Activated CD8-positive, alpha-beta T cell treated with anti-CD3 and anti-CD28 coated beads for 36 hours (primary cell): ENCODE measurements at regions not wholly inside any gene's neighbourhood (a gene's known extent, or its start where the extent isn't known, plus 50 kb on each side); places are given as distances from the start of the nearest gene placed in this dataset.

Experiments
- ATAC-seq: fragments of 200-7000 bp; cut with Tn5 transposase; one replicate; pipeline ENCODE4 v1.10.0; 2021; ENCODE audit warnings: mild to moderate bottlenecking, moderate library complexity
- CTCF ChIA-PET: fragments of 350-600 bp; sonication (Branson Sonifier 250); formaldehyde crosslinking; loops from one replicate; lab custom pipeline; 2021; ENCODE audit warnings: antibody characterized with exemption; lab: Charles Lee
- POLR2A ChIA-PET: fragments of 350-600 bp; sonication (Branson Sonifier 250); formaldehyde crosslinking; loops from one replicate; lab custom pipeline; 2021; ENCODE audit warnings: antibody characterized with exemption; lab: Charles Lee
- DNase-seq: peaks from one replicate; pipeline ENCODE4 v3.0.0-alpha.2; 2020
- H3K27ac Mint-ChIP-seq: one replicate; pipeline ENCODE4 v1.8.0; 2021; ENCODE audit warnings: mild to moderate bottlenecking, mixed read lengths
- H3K27me3 Mint-ChIP-seq: one replicate; pipeline ENCODE4 v1.8.0; 2021; ENCODE audit warnings: mixed read lengths
- H3K36me3 Mint-ChIP-seq: one replicate; pipeline ENCODE4 v1.8.0; 2021; ENCODE audit warnings: low read depth, mixed read lengths
- H3K4me1 Mint-ChIP-seq: one replicate; pipeline ENCODE4 v1.8.0; 2021; ENCODE audit warnings: low read depth, mixed read lengths
- H3K4me3 Mint-ChIP-seq: one replicate; pipeline ENCODE4 v1.8.0; 2021; ENCODE audit warnings: mild to moderate bottlenecking, moderate library complexity, mixed read lengths
- H3K9me3 Mint-ChIP-seq: one replicate; pipeline ENCODE4 v1.8.0; 2021; ENCODE audit warnings: mixed read lengths
- intact Hi-C: fragments of 100-400 bp; cut with micrococcal nuclease; formaldehyde crosslinking; loops from one replicate; pipeline ENCODE4 v1.10.0; 2022
- TF ChIP-seq, protein P1 (sequence below): fragments of 200-600 bp; IDR thresholded peaks from one replicate; pipeline ENCODE4 v1.8.0; 2022; ENCODE audit warnings: antibody characterized with exemption, mild to moderate bottlenecking

DNA sequence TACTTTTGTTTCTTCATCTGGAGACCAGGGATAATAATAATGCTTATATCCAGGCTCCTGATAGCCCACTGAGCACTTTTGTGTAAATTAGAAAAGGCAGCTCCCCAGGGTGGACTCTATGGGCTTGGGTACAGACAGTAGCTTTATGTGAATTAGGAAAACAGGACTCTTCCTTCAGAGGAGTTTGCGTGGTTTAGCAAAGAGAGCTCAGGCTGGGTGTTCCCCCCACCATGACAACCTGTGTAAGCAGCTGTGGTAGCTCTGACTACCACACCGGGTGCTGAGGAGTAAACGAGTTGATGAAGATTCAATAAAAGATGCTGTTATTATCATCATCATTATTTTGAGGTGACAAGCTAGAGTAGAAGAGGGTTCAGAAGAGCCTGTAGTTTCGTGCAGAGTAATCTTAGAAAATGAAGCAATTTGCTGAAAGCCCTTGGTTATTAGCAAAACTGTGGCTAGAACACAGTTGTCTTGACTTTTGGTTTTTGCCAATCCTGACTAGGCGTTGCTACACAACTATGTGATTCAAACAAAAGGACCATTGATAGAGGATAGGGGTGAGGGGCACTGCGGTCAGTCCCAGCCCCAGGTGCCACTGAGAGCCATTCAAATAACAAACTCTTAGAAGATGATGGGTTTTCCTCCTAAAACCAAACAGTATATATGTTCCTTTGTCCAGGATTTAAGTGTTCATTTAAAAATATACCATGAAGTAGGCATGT lies 60.6 kb upstream of the LIMCH1 start:
- H3K9me3 Mint-ChIP-seq: no peaks in the 10 kb centered on the region

DNA sequence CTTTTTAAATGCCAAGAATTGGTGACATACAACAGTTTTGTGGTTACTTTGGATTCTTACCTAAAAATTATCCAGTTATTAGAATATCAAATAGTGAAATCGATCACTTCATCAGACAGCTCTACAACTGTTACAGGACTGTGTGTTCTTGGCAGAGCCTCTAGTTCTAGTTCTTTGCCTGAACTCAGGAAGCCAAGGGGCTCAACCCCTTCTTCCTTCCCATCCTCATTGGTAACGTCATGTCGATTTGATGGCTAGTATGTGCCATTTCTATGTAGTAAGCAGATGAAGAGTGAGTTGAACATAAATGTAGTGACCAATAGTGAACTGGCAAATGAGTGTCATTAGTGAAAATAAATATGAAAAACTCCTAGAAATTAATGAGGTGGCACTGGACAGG lies 59.4 kb upstream of the LIMCH1 start:
- POLR2A ChIA-PET: no interaction called here
- ATAC-seq (no peak), DNase-seq (no peak)
- CTCF ChIA-PET: no interaction called here
- intact Hi-C loops: no loop called here
- Mint-ChIP-seq H3K4me3 (no peak overlapping the region), H3K27ac (no peak overlapping the region), H3K27me3 (no peaks in the 10 kb centered on the region), H3K4me1 (no peaks in the 10 kb centered on the region), H3K36me3 (no peaks in the 10 kb centered on the region), H3K9me3 (no peaks in the 10 kb centered on the region)
- TF ChIP-seq, protein P1, sequence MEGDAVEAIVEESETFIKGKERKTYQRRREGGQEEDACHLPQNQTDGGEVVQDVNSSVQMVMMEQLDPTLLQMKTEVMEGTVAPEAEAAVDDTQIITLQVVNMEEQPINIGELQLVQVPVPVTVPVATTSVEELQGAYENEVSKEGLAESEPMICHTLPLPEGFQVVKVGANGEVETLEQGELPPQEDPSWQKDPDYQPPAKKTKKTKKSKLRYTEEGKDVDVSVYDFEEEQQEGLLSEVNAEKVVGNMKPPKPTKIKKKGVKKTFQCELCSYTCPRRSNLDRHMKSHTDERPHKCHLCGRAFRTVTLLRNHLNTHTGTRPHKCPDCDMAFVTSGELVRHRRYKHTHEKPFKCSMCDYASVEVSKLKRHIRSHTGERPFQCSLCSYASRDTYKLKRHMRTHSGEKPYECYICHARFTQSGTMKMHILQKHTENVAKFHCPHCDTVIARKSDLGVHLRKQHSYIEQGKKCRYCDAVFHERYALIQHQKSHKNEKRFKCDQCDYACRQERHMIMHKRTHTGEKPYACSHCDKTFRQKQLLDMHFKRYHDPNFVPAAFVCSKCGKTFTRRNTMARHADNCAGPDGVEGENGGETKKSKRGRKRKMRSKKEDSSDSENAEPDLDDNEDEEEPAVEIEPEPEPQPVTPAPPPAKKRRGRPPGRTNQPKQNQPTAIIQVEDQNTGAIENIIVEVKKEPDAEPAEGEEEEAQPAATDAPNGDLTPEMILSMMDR: no peak

More for the DNA sequence above, 60.6 kb upstream of the LIMCH1 start:
- ChIA-PET CTCF (no interaction called here), POLR2A (no interaction called here)
- ATAC-seq (no peak), DNase-seq (no peak)
- TF ChIP-seq, protein P1: no peak
- Mint-ChIP-seq H3K4me1 (no peaks in the 10 kb centered on the region), H3K4me3 (no peak overlapping the region), H3K27ac (no peak overlapping the region), H3K36me3 (no peaks in the 10 kb centered on the region), H3K27me3 (no peaks in the 10 kb centered on the region)
- intact Hi-C loops: no loop called here

DNA sequence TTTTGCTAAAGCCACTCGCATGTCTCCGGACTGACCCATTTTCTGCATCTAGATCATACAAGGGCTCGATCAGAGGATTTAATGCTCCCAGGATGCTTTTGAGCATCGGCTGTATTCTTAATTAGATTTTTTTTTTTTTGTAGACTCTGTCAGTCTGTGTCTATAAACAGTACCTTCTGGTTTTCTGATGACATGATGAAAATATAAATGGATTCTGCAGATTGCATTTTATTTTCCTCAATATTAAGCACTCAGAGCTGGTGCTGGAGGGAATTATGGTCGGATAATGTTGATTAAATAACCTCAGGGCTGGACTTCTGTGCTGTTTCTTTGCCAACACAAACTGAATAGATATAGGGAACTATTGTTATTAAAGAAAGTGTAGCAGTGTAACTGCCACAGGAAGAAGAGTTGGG lies 57.1 kb upstream of the LIMCH1 start:
- no peak overlapping the region for H3K27ac Mint-ChIP-seq
- no peak for ATAC-seq
- TF ChIP-seq, protein P1: no peak

GRCh38 chr4:41483771-41484170 lies 54.2 kb upstream of the LIMCH1 start:
- TF ChIP-seq, protein P1: no peak
- DNase-seq (no peak), ATAC-seq (no peak)
- Mint-ChIP-seq H3K4me3 (no peak overlapping the region), H3K27ac (no peak overlapping the region), H3K4me1 (no peaks in the 10 kb centered on the region), H3K9me3 (no peaks in the 10 kb centered on the region), H3K36me3 (no peaks in the 10 kb centered on the region), H3K27me3 (no peaks in the 10 kb centered on the region)
- intact Hi-C loops: no loop called here
- ChIA-PET POLR2A (no interaction called here), CTCF (no interaction called here)

More for the DNA sequence above, 57.1 kb upstream of the LIMCH1 start:
- CTCF ChIA-PET: no interaction called here
- H3K4me3 Mint-ChIP-seq: no peak overlapping the region
- intact Hi-C loops: no loop called here
- H3K36me3 Mint-ChIP-seq: no peaks in the 10 kb centered on the region
- no peaks in the 10 kb centered on the region for H3K4me1 Mint-ChIP-seq
- POLR2A ChIA-PET: no interaction called here
- DNase-seq: no peak
- H3K9me3 Mint-ChIP-seq: no peaks in the 10 kb centered on the region
- no peaks in the 10 kb centered on the region for H3K27me3 Mint-ChIP-seq

- Mint-ChIP-seq H3K4me3 (no peak overlapping the region), H3K27ac (no peak overlapping the region), H3K27me3 (no peaks in the 10 kb centered on the region), H3K4me1 (no peaks in the 10 kb centered on the region), H3K36me3 (no peaks in the 10 kb centered on the region), H3K9me3 (no peaks in the 10 kb centered on the region)
- intact Hi-C loops: no loop called here
- ChIA-PET CTCF (no interaction called here), POLR2A (no interaction called here)
- TF ChIP-seq, protein P1: no peak
- DNase-seq: no peak
- ATAC-seq: no peak
Observed at GRCh38 chr4:41485041-41485440, 52.9 kb upstream of the LIMCH1 start.
